ENCODE measurements at regions not wholly inside any gene's neighbourhood (a gene's known extent, or its start where the extent isn't known, plus 50 kb on each side); places are given as distances from the start of the nearest gene placed in this dataset.
A peak's percentile ranks its signal among the peaks of the same experiment; 100 is the strongest.

- Histone ChIP-seq H3K4me2 (ENCODE audit: low read length) (peak overlapping the region; percentile 64), H3K36me3 (ENCODE audit: control insufficient read depth in 1 of 2, insufficient read depth in 2 of 2, low read length in 2 of 2) (no peaks in the 10 kb centered on the region), H3K9me2 (ENCODE audit: insufficient read depth) (no peaks in the 10 kb centered on the region), H3K27me3 (ENCODE audit: insufficient read depth, low read length) (no peaks in the 10 kb centered on the region), H4K20me1 (ENCODE audit: insufficient read depth) (no peaks in the 10 kb centered on the region), H2AFZ (ENCODE audit: low read depth, low read length, poor library complexity, severe bottlenecking) (peak overlapping the region; percentile 86), H3K27ac (ENCODE audit: low read depth, low read length) (peak overlapping the region; percentile 30), H3K9me3 (ENCODE audit: control insufficient read depth in 1 of 2, insufficient read depth in 1 of 2, low read depth in 1 of 2, low read length in 2 of 2) (no peaks in the 10 kb centered on the region), H3K4me1 (ENCODE audit: control insufficient read depth in 1 of 2, insufficient read depth in 2 of 2, low read length in 2 of 2) (peaks cover 0 to 12% of the 10 kb centered on the region in 2 experiments; a peak in 2 of 4 replicates), H3K4me3 (replicated peaks in 1 of 2; ENCODE audit: low read depth in 1 of 2, low read length in 2 of 2) (peak overlapping the region in 1 of 2 experiments; percentile 17; a peak in 1 of 4 replicates), H3K79me2 (ENCODE audit: insufficient read depth, low read length) (no peaks in the 10 kb centered on the region), H3K9ac (ENCODE audit: low read length) (peak overlapping the region; percentile 11; the same call in 1 of the 2 replicates)
- RAD21 ChIA-PET (ENCODE audit: low non-redundant PET in 1 of 2, low total read pairs in 2 of 2, uncharacterized antibody in 2 of 2, unreplicated experiment in 2 of 2): interaction anchor here (0.7 to 1.8 kb wide), 10 partner anchors 32 to 560 kb away, joined by 3 to 15 read pairs (median 4); partner anchors contain the start of gene CCDC71L (in 1 of the 2)
- intact Hi-C loops (cut with micrococcal nuclease): loop anchor here (1.0 to 5.0 kb wide), 4 partner anchors 76 to 560 kb away; no protein-coding TSS in a partner anchor
- DNase-seq (ENCODE audit: low read depth, low spot score): peak; percentile 73
- CTCF ChIA-PET: interaction anchor here (0.6 to 3.2 kb wide), 17 partner anchors 8 to 560 kb away, joined by 3 to 71 read pairs (median 6); partner anchors contain the start of gene CCDC71L
- no TSS peak for BruUV-seq (replicated peaks)
- ATAC-seq: peak; percentile 98
- POLR2A ChIA-PET: interaction anchor here (0.9 to 1.9 kb wide), 4 partner anchors 38 to 452 kb away, joined by 3 to 5 read pairs (median 4); partner anchors contain the start of gene NAMPT
- TF ChIP-seq FOSL1 (IDR thresholded peaks at IDR 0.05; ENCODE audit: low read depth): no peak
- no peak for TF ChIP-seq EZH2phosphoT487 (IDR thresholded peaks at IDR 0.05; ENCODE audit: borderline replicate concordance)
- TF ChIP-seq ZNF274 (IDR thresholded peaks at IDR 0.05; ENCODE audit: low read depth, low read length): no peak
- no peak for TF ChIP-seq JUND (IDR thresholded peaks at IDR 0.05)
- TF ChIP-seq POLR2AphosphoS5 (IDR thresholded peaks at IDR 0.05; ENCODE audit: low read depth, low read length): 0 out of 2 replicates have a peak, but pooled peaks have one; percentile 19
- no peak for TF ChIP-seq ZFX (IDR thresholded peaks at IDR 0.05)
- no peak for TF ChIP-seq SP1 (IDR thresholded peaks at IDR 0.05; ENCODE audit: low read depth)
- TF ChIP-seq RAD21 (IDR thresholded peaks at IDR 0.05; ENCODE audit: low read depth): peak; percentile 95
- TF ChIP-seq CBX3 (IDR thresholded peaks at IDR 0.05; ENCODE audit: low read depth): peak; percentile 43; the same call in 1 of the 2 replicates
- no peak for TF ChIP-seq REST (IDR thresholded peaks at IDR 0.05; ENCODE audit: low read depth)
- TF ChIP-seq EZH2 (IDR thresholded peaks at IDR 0.05): no peak
- no peak for TF ChIP-seq YY1 (IDR thresholded peaks at IDR 0.05; ENCODE audit: extremely low read depth, insufficient replicate concordance, low read depth, low read length)
- no peak for TF ChIP-seq ATF3 (IDR thresholded peaks at IDR 0.05)
- peak; percentile 58; the same call in 1 of the 2 replicates for TF ChIP-seq CEBPB (IDR thresholded peaks at IDR 0.05; ENCODE audit: low read depth)
- no peak for TF ChIP-seq ELF1 (IDR thresholded peaks at IDR 0.05; ENCODE audit: borderline replicate concordance, low read depth)
- no peak for TF ChIP-seq TCF7L2 (IDR thresholded peaks at IDR 0.05; ENCODE audit: borderline replicate concordance, extremely low read depth, insufficient read depth, insufficient read length)
- peak; percentile 18; the same call in 1 of the 2 replicates for TF ChIP-seq MAX (IDR thresholded peaks at IDR 0.05)
- no peak for TF ChIP-seq EGR1 (IDR thresholded peaks at IDR 0.05; ENCODE audit: low read depth)
- no peak for TF ChIP-seq SIN3A (IDR thresholded peaks at IDR 0.05; ENCODE audit: low read depth)
- peak; percentile 71 to 97 (median 82) for TF ChIP-seq CTCF (IDR thresholded peaks at IDR 0.05 in 2 of 3, conservative IDR thresholded peaks at IDR 0.05 in 1 of 3; ENCODE audit: borderline replicate concordance in 1 of 3, insufficient read depth in 1 of 3, low read depth in 2 of 3, low read length in 2 of 3)
Measured at GRCh38 chr7:106736508-106737201, 75.7 kb upstream of the CCDC71L start.
